Astrocyte (in vitro differentiated cells and primary cell): ENCODE measurements at regions not wholly inside any gene's neighbourhood (a gene's known extent, or its start where the extent isn't known, plus 50 kb on each side); places are given as distances from the start of the nearest gene placed in this dataset.
"Not testable (repeated sequence)": the region's sequence is repeated elsewhere in the genome, so short reads cannot be mapped to it uniquely, and the experiment has no call there.

Experiments used
- DNase-seq: peaks from one replicate; pipeline ENCODE4 v3.0.0-alpha.2; 2010; ENCODE audit warnings: low read depth
- FAIRE-seq: peaks from 2 replicates; lab custom pipeline; 2011; peaks lifted over from hg19 to GRCh38; lab: Jason Lieb, UNC
- H2AFZ ChIP-seq: 2 replicates; pipeline ENCODE4 v1.6.0; 2012; ENCODE audit warnings: low read depth, low read length, inconsistent platforms
- H3K27ac ChIP-seq: 2 replicates; pipeline ENCODE4 v1.5.1; 2011; ENCODE audit warnings: low read depth, low read length, inconsistent platforms
- H3K27me3 ChIP-seq: 2 replicates; pipeline ENCODE4 v1.6.0; 2011; ENCODE audit warnings: low read length, inconsistent platforms; ENCODE audit not compliant: insufficient read depth
- H3K36me3 ChIP-seq: 2 replicates; pipeline ENCODE4 v1.5.1; 2011; ENCODE audit warnings: low read length, inconsistent platforms; ENCODE audit not compliant: insufficient read depth
- H3K4me1 ChIP-seq: 2 replicates; pipeline ENCODE4 v1.5.1; 2011; ENCODE audit warnings: low read length, inconsistent platforms; ENCODE audit not compliant: insufficient read depth
- H3K4me2 ChIP-seq: 2 replicates; pipeline ENCODE4 v1.6.0; 2012; ENCODE audit warnings: low read length, inconsistent platforms
- H3K4me3 ChIP-seq: 2 replicates; pipeline ENCODE4 v1.5.1; 2011; ENCODE audit warnings: low read depth, mild to moderate bottlenecking, low read length, inconsistent platforms; ENCODE audit not compliant: insufficient read depth
- H3K79me2 ChIP-seq: 2 replicates; pipeline ENCODE4 v1.6.0; 2012; ENCODE audit warnings: mild to moderate bottlenecking, low read length, inconsistent platforms; ENCODE audit not compliant: insufficient read depth
- H3K9ac ChIP-seq: 2 replicates; pipeline ENCODE4 v1.6.0; 2012; ENCODE audit warnings: mild to moderate bottlenecking, low read length, inconsistent platforms
- H3K9me3 ChIP-seq: 2 replicates; pipeline ENCODE4 v1.5.1; 2012; ENCODE audit warnings: low read depth, mild to moderate bottlenecking, low read length, inconsistent platforms; ENCODE audit not compliant: insufficient read depth
- H4K20me1 ChIP-seq: 2 replicates; pipeline ENCODE4 v1.6.0; 2012; ENCODE audit warnings: low read length, inconsistent platforms; ENCODE audit not compliant: insufficient read depth
- H3K27ac Mint-ChIP-seq: one replicate; pipeline ENCODE4 v1.8.0; 2021; ENCODE audit warnings: mild to moderate bottlenecking, mixed read lengths; ENCODE audit not compliant: unreplicated experiment
- H3K27me3 Mint-ChIP-seq: one replicate; pipeline ENCODE4 v1.8.0; 2021; ENCODE audit warnings: low read depth, mixed read lengths; ENCODE audit not compliant: unreplicated experiment
- H3K36me3 Mint-ChIP-seq: one replicate; pipeline ENCODE4 v1.8.0; 2021; ENCODE audit warnings: low read depth, mixed read lengths; ENCODE audit not compliant: unreplicated experiment
- H3K4me1 Mint-ChIP-seq: one replicate; pipeline ENCODE4 v1.8.0; 2021; ENCODE audit warnings: low read depth, mixed read lengths; ENCODE audit not compliant: unreplicated experiment
- H3K4me3 Mint-ChIP-seq: one replicate; pipeline ENCODE4 v1.8.0; 2021; ENCODE audit warnings: mild to moderate bottlenecking, moderate library complexity, mixed read lengths; ENCODE audit not compliant: unreplicated experiment
- H3K9me3 Mint-ChIP-seq: one replicate; pipeline ENCODE4 v1.8.0; 2021; ENCODE audit warnings: mild to moderate bottlenecking, mixed read lengths; ENCODE audit not compliant: unreplicated experiment

DNA sequence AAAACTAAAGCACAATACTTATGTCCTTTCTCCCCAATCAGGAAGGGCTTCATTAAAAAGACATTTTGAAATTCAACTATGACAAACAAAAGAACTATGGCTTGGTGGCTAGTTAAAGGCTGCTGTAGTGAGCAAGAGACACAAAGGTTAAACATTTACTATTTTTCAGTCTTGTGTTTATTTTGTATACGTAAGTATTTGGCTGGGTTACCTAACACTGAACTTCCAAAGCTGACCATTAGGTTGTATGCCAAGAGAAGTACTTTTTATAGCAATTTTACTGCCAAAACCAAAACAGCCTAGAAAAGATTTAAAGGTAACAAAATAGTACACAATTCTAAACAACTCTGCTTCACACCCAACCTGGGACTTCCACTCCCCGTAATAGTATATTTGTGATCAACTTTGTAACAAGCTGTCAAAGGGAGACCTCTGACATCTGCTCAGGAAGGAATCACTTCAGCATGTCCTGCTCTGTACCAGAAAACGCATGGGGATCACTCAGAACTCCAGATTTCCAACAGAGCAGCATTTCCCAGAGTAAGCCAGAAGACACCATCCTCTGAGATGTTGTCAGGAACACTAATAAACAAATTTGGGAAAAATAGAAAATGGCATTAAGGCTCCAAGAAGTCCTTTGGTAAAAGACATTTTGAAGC, 69.0 kb upstream of the ZSCAN2 start:
- H3K36me3 ChIP-seq, H3K27me3 ChIP-seq, H3K79me2 ChIP-seq, H3K4me3 ChIP-seq, H3K9me3 ChIP-seq, H2AFZ ChIP-seq, H3K36me3 Mint-ChIP-seq, H3K9me3 Mint-ChIP-seq, H3K27ac Mint-ChIP-seq, H4K20me1 ChIP-seq, H3K27ac ChIP-seq, H3K4me1 ChIP-seq, FAIRE-seq, H3K9ac ChIP-seq, H3K27me3 Mint-ChIP-seq, H3K4me3 Mint-ChIP-seq, H3K4me2 ChIP-seq: not testable (repeated sequence)
- DNase-seq: peak; percentile 51
- H3K4me1 Mint-ChIP-seq: peaks cover 12% of the 10 kb centered on the region

GRCh38 chr15:84533705-84534104, 67.1 kb upstream of the ZSCAN2 start:
- not testable (repeated sequence) for H3K27ac ChIP-seq

DNA sequence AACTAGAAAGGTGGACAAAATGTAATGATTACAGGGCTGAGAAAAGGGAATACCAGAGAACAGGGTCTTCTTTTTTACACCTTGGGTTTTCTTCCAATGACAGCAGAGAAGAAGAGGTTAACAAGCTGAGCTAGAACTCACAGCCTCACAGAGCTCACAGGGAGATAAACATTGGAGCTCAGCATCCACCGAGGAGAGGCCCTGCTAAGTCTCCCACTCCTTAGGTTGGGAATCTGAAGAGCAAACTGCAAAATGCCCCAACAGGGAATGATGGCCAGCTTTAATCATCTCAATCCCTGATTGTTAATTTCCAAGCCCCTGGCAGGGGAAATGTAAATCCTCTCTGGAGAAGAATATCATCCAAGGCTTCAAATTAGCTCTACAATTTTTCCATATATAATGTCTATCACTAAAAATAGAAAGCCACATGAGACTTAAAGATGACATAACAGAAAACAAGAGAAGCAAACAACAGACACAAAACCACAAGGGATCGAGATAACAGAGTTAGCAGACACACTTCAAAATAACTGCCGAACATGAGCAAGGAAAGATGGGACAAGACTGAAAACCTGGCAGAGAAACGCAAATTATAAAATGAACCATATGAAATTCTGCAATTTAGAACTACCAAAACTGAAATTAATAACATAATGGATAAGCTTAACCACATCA, 66.1 kb upstream of the ZSCAN2 start:
- FAIRE-seq, DNase-seq, H3K79me2 ChIP-seq, H3K9me3 Mint-ChIP-seq, H3K36me3 Mint-ChIP-seq, H3K27me3 Mint-ChIP-seq, H3K27me3 ChIP-seq, H4K20me1 ChIP-seq, H3K4me1 ChIP-seq, H3K4me3 Mint-ChIP-seq, H2AFZ ChIP-seq, H3K36me3 ChIP-seq, H3K4me3 ChIP-seq, H3K27ac Mint-ChIP-seq, H3K9ac ChIP-seq, H3K27ac ChIP-seq, H3K4me2 ChIP-seq, H3K9me3 ChIP-seq: not testable (repeated sequence)
- H3K4me1 Mint-ChIP-seq: peaks cover 12% of the 10 kb centered on the region

More at GRCh38 chr15:84533705-84534104, 67.1 kb upstream of the ZSCAN2 start:
- not testable (repeated sequence) for H3K4me3 ChIP-seq, H3K4me1 ChIP-seq, H4K20me1 ChIP-seq, H3K9ac ChIP-seq, DNase-seq, H3K9me3 ChIP-seq, H3K27me3 Mint-ChIP-seq, FAIRE-seq, H2AFZ ChIP-seq, H3K9me3 Mint-ChIP-seq, H3K36me3 Mint-ChIP-seq, H3K4me3 Mint-ChIP-seq, H3K79me2 ChIP-seq, H3K36me3 ChIP-seq, H3K27ac Mint-ChIP-seq, H3K27me3 ChIP-seq, H3K4me2 ChIP-seq
- H3K4me1 Mint-ChIP-seq: peaks cover 12% of the 10 kb centered on the region

DNA sequence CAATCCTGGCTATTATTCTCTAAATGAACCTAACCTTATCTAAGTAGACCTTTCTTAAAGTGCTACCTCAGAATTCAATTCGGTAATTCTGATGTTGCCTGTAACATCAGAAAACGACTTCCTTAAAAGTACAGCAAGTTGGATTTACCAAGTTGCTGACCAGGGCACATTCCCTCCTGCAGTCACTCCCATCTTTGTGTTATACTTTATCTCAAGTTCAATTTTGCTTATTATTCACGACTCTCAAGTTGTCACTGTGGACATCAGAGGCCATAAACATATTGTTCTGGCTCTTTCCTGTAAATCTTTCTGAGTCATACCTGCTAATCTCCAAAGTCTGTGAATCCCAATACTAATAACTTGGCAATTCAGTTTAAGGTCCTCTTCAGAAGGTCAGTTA, 64.6 kb upstream of the ZSCAN2 start:
- FAIRE-seq, H3K4me2 ChIP-seq, H3K4me3 ChIP-seq, H2AFZ ChIP-seq, H3K27ac ChIP-seq, H3K9me3 Mint-ChIP-seq, H3K9ac ChIP-seq, DNase-seq, H3K4me3 Mint-ChIP-seq, H3K79me2 ChIP-seq, H3K27me3 ChIP-seq, H3K36me3 ChIP-seq, H3K4me1 ChIP-seq, H3K9me3 ChIP-seq, H4K20me1 ChIP-seq, H3K27me3 Mint-ChIP-seq, H3K27ac Mint-ChIP-seq: not testable (repeated sequence)
- H3K4me1 Mint-ChIP-seq: peaks cover 12% of the 10 kb centered on the region
- peaks cover 13% of the 10 kb centered on the region for H3K36me3 Mint-ChIP-seq

DNA sequence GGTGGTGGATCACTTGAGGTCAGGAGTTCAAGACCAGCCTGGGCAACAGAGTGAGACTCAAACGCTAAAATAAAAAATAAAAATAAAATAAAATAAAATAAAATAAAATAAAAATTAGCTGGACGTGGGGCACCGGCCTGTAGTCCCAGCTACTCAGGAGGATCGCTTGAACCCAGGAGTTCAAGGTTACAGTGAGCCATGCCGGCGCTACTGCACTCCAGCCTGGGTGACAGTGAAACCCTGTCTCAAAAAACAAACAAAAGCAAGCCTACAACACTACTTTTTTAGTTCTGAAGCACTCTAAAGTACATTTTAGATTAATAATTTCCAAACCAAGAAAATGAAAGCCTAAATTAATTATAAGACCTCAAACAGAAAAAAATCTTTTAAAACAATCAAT, 56.2 kb upstream of the ZSCAN2 start:
- FAIRE-seq, H2AFZ ChIP-seq, H3K4me3 Mint-ChIP-seq, H3K27ac Mint-ChIP-seq, H3K9me3 ChIP-seq, H3K79me2 ChIP-seq, H3K4me3 ChIP-seq, H3K4me2 ChIP-seq, H3K27me3 ChIP-seq, H3K27ac ChIP-seq, H3K4me1 ChIP-seq, H3K9me3 Mint-ChIP-seq, H3K27me3 Mint-ChIP-seq, H4K20me1 ChIP-seq, H3K36me3 ChIP-seq, DNase-seq, H3K9ac ChIP-seq: not testable (repeated sequence)
- Mint-ChIP-seq H3K36me3 (peaks cover 15% of the 10 kb centered on the region), H3K4me1 (peaks cover 16% of the 10 kb centered on the region)

- H3K4me3 ChIP-seq, FAIRE-seq, H3K9me3 ChIP-seq, H3K4me1 ChIP-seq, H3K79me2 ChIP-seq, H2AFZ ChIP-seq, H3K36me3 Mint-ChIP-seq, H3K36me3 ChIP-seq, H3K9ac ChIP-seq, H3K27ac ChIP-seq, H3K9me3 Mint-ChIP-seq, H3K4me2 ChIP-seq, H3K27me3 Mint-ChIP-seq, H3K4me3 Mint-ChIP-seq, H3K27me3 ChIP-seq, H3K27ac Mint-ChIP-seq, DNase-seq: not testable (repeated sequence)
- peaks cover 13% of the 10 kb centered on the region for H4K20me1 ChIP-seq
- H3K4me1 Mint-ChIP-seq: peaks cover 28% of the 10 kb centered on the region
Measured at GRCh38 chr15:84547150-84547549, 53.7 kb upstream of the ZSCAN2 start.
